ENCODE measurements at regions not wholly inside any gene's neighbourhood (a gene's known extent, or its start where the extent isn't known, plus 50 kb on each side); places are given as distances from the start of the nearest gene placed in this dataset.

DNA sequence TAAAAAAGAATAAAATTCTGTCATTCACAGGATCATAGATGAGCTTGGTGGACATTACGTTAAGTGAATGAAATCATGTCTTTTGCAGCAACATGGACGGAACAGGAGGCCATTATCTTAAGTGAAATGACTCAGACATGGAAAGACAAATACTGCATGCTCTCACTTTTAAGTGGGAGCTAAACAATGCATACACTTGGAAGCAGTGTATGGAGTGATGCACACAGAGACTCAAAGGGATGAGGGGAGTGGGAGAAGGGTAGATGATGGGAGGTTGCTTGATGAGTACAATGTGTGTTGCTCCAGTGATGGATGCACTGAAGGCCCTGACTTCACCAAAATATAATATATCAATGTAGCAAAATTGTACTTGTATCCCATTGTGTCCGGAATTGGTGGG lies 293.4 kb downstream of the CD109 start:
- TF ChIP-seq ZFP30 (CRISPR knock-in tag; IDR thresholded peaks at IDR 0.05): no peak
- TF ChIP-seq ZC3H10 (CRISPR knock-in tag; IDR thresholded peaks at IDR 0.05): no peak

Data from SK-N-SH treated with all-trans-retinoic acid at 6 μM for 48 hours (cell line).